IMR-90 (cell line): ENCODE measurements at regions not wholly inside any gene's neighbourhood (a gene's known extent, or its start where the extent isn't known, plus 50 kb on each side); places are given as distances from the start of the nearest gene placed in this dataset.

Source experiments
- ATAC-seq: fragments of 200-7000 bp; cut with Tn5 transposase; 2 replicates; pipeline ENCODE4 v1.9.1; 2020; ENCODE audit warnings: low read depth, mild to moderate bottlenecking, moderate library complexity
- BruUV-seq: library from RNA; stranded (reverse); fragments of 400-500 nt; replicated peaks from 2 replicates; lab custom pipeline; 2021; lab: Mats Ljungman, UMichigan
- CTCF ChIA-PET: fragments of 300-600 bp; formaldehyde crosslinking; extraction: SDS; loops from one replicate; lab custom pipeline; 2021; ENCODE audit warnings: antibody characterized with exemption; lab: Yijun Ruan, JAX
- POLR2A ChIA-PET: fragments of 300-600 bp; sonication (Branson Sonifier 250); formaldehyde crosslinking; loops from one replicate; lab custom pipeline; 2022; ENCODE audit warnings: antibody characterized with exemption; ENCODE audit not compliant: unreplicated experiment; lab: Charles Lee
- DNase-seq: peaks from one replicate; pipeline ENCODE4 v3.0.0; 2013
- H2AFZ ChIP-seq: replicated peaks from 2 replicates; pipeline ENCODE3; 2013; ENCODE audit warnings: low read length, mild to moderate bottlenecking; ENCODE audit not compliant: poor library complexity
- H2AK5ac ChIP-seq: 2 replicates; pipeline ENCODE4 v1.6.1; 2013; ENCODE audit warnings: low read depth, low read length, inconsistent platforms
- H2AK9ac ChIP-seq: replicated peaks from 2 replicates; pipeline ENCODE3; 2013; ENCODE audit warnings: mild to moderate bottlenecking, low read depth, low read length, moderate library complexity; ENCODE audit not compliant: poor library complexity
- H2BK120ac ChIP-seq: 2 replicates; pipeline ENCODE4 v1.6.1; 2013; ENCODE audit warnings: low read depth, low read length, inconsistent platforms
- H2BK15ac ChIP-seq: 3 replicates; pipeline ENCODE4 v1.6.1; 2013; ENCODE audit warnings: low read depth, low read length, inconsistent platforms
- H2BK20ac ChIP-seq: 2 replicates; pipeline ENCODE4 v1.6.1; 2013; ENCODE audit warnings: low read depth, mild to moderate bottlenecking, inconsistent platforms, low read length, moderate library complexity
- H2BK5ac ChIP-seq: 2 replicates; pipeline ENCODE4 v1.6.1; 2013; ENCODE audit warnings: mild to moderate bottlenecking, low read depth, low read length, inconsistent platforms; ENCODE audit not compliant: poor library complexity, severe bottlenecking
- H3K14ac ChIP-seq: replicated peaks from 2 replicates; pipeline ENCODE4 v1.6.1; 2013; ENCODE audit warnings: low read depth, low read length, inconsistent platforms
- H3K18ac ChIP-seq: 2 replicates; pipeline ENCODE4 v1.6.1; 2013; ENCODE audit warnings: low read depth, low read length, control low read depth
- H3K23ac ChIP-seq: 2 replicates; pipeline ENCODE4 v1.6.1; 2013; ENCODE audit warnings: low read depth, low read length, inconsistent platforms
- H3K27ac ChIP-seq: 2 replicates; pipeline ENCODE4 v1.5.1; 2013; ENCODE audit warnings: mild to moderate bottlenecking, control low read depth, low read length; ENCODE audit not compliant: insufficient read depth
- H3K27me3 ChIP-seq: 2 replicates; pipeline ENCODE4 v1.6.1; 2013; ENCODE audit warnings: low read length; ENCODE audit not compliant: control insufficient read depth, insufficient read depth
- H3K36me3 ChIP-seq: 2 replicates; pipeline ENCODE4 v1.6.1; 2013; ENCODE audit warnings: low read length, mixed read lengths; ENCODE audit not compliant: control insufficient read depth, insufficient read depth
- H3K4ac ChIP-seq: 2 replicates; pipeline ENCODE4 v1.6.1; 2013; ENCODE audit warnings: low read depth, low read length, inconsistent platforms
- H3K4me1 ChIP-seq: 2 replicates; pipeline ENCODE4 v1.6.1; 2013; ENCODE audit warnings: low read length, mixed read lengths; ENCODE audit not compliant: control insufficient read depth, insufficient read depth
- H3K4me2 ChIP-seq: 2 replicates; pipeline ENCODE4 v1.6.1; 2013; ENCODE audit warnings: low read depth, mild to moderate bottlenecking, control low read depth, low read length, moderate library complexity
- H3K4me3 ChIP-seq: 2 replicates; pipeline ENCODE4 v1.5.1; 2013; ENCODE audit warnings: low read depth, mild to moderate bottlenecking, control low read depth, low read length, moderate library complexity; ENCODE audit not compliant: insufficient read depth
- H3K56ac ChIP-seq: 2 replicates; pipeline ENCODE4 v1.6.1; 2013; ENCODE audit warnings: low read length, inconsistent platforms; ENCODE audit not compliant: insufficient read depth; ENCODE audit errors: extremely low read depth
- H3K79me1 ChIP-seq, 2 experiments: 2 replicates each; pipeline ENCODE4 v1.6.1; 2013; ENCODE audit warnings: low read length in 2 of 2, inconsistent platforms in 1 of 2, low read depth in 1 of 2
- H3K9ac ChIP-seq: 2 replicates; pipeline ENCODE4 v1.6.1; 2013; ENCODE audit warnings: low read depth, low read length, control low read depth
- H3K9me1 ChIP-seq: 2 replicates; pipeline ENCODE4 v1.6.1; 2013; ENCODE audit warnings: low read length, inconsistent platforms; ENCODE audit not compliant: insufficient read depth
- H3K9me3 ChIP-seq: 2 replicates; pipeline ENCODE4 v1.6.1; 2013; ENCODE audit warnings: low read length; ENCODE audit not compliant: control insufficient read depth, insufficient read depth
- H4K20me1 ChIP-seq: 2 replicates; pipeline ENCODE4 v1.6.1; 2013; ENCODE audit warnings: low read length, inconsistent platforms; ENCODE audit not compliant: insufficient read depth
- H4K5ac ChIP-seq: 2 replicates; pipeline ENCODE4 v1.6.1; 2013; ENCODE audit warnings: mild to moderate bottlenecking, low read depth, low read length, control low read depth
- H4K8ac ChIP-seq, 2 experiments: 2 replicates each; pipeline ENCODE4 v1.6.1; 2013; ENCODE audit warnings: low read depth in 2 of 2, low read length in 2 of 2, control low read depth in 1 of 2, inconsistent platforms in 1 of 2
- H4K91ac ChIP-seq: 2 replicates; pipeline ENCODE4 v1.6.1; 2013; ENCODE audit warnings: low read depth, low read length, inconsistent platforms; ENCODE audit not compliant: insufficient read depth
- BHLHE40 ChIP-seq: fragments of 150-350 bp; IDR thresholded peaks from 2 replicates; pipeline ENCODE4 v1.6.1; 2016; ENCODE audit warnings: mild to moderate bottlenecking, low read depth, low read length
- CEBPB ChIP-seq: IDR thresholded peaks from 2 replicates; pipeline ENCODE4 v1.6.1; 2012; ENCODE audit warnings: low read depth, low read length, improper control_type of control experiment
- CHD1 ChIP-seq: IDR thresholded peaks from 2 replicates; pipeline ENCODE4 v1.6.1; 2012; ENCODE audit warnings: low read depth, low read length, improper control_type of control experiment
- ELK1 ChIP-seq: fragments of 150-350 bp; IDR thresholded peaks from 2 replicates; pipeline ENCODE4 v1.6.1; 2016; ENCODE audit warnings: low read depth, mild to moderate bottlenecking, low read length, moderate library complexity, borderline replicate concordance
- FOS ChIP-seq: fragments of 150-350 bp; IDR thresholded peaks from 2 replicates; pipeline ENCODE4 v1.6.1; 2016; ENCODE audit warnings: low read depth, low read length
- MAFK ChIP-seq: IDR thresholded peaks from 2 replicates; pipeline ENCODE4 v1.6.1; 2012; ENCODE audit warnings: low read depth, low read length, improper control_type of control experiment
- MAZ ChIP-seq: IDR thresholded peaks from 2 replicates; pipeline ENCODE4 v1.6.1; 2012; ENCODE audit warnings: low read depth, mild to moderate bottlenecking, low read length, improper control_type of control experiment, moderate library complexity, borderline replicate concordance
- MXI1 ChIP-seq: IDR thresholded peaks from 2 replicates; pipeline ENCODE4 v1.6.1; 2012; ENCODE audit warnings: low read depth, mild to moderate bottlenecking, low read length, moderate library complexity, borderline replicate concordance
- NFE2L2 ChIP-seq: fragments of 150-350 bp; IDR thresholded peaks from 2 replicates; pipeline ENCODE4 v1.6.1; 2016; ENCODE audit warnings: low read depth, mild to moderate bottlenecking, low read length
- POLR2A ChIP-seq: IDR thresholded peaks from 2 replicates; pipeline ENCODE4 v1.6.1; 2012; ENCODE audit warnings: mild to moderate bottlenecking, low read depth, low read length
- RAD21 ChIP-seq: IDR thresholded peaks from 2 replicates; pipeline ENCODE4 v1.6.1; 2012; ENCODE audit warnings: low read length, improper control_type of control experiment
- RCOR1 ChIP-seq: IDR thresholded peaks from 2 replicates; pipeline ENCODE4 v1.6.1; 2012; ENCODE audit warnings: mild to moderate bottlenecking, low read length, improper control_type of control experiment; ENCODE audit not compliant: insufficient replicate concordance
- RFX5 ChIP-seq: IDR thresholded peaks from 2 replicates; pipeline ENCODE4 v1.8.0; 2012; ENCODE audit warnings: low read depth, mild to moderate bottlenecking, low read length, moderate library complexity
- SMC3 ChIP-seq: fragments of 150-350 bp; IDR thresholded peaks from 2 replicates; pipeline ENCODE4 v1.6.1; 2016; ENCODE audit warnings: low read depth, mild to moderate bottlenecking, antibody characterized with exemption, low read length, moderate library complexity
- WGBS, 2 experiments: methylation state at CpG; one replicate each; pipeline versions ENCODE4 v1.1.5 to v1.1.7; 2013; ENCODE audit warnings: missing lambda C conversion rate in 2 of 2; ENCODE audit not compliant: insufficient read length in 1 of 2; ENCODE audit errors: extremely low coverage in 2 of 2; 5-methylcytosine and 5-hydroxymethylcytosine counted together
- dilution Hi-C: fragments of 300-500 bp; cut with HindIII; formaldehyde crosslinking; loops from one replicate; pipeline ENCODE4 v1.14.3; 2018; ENCODE audit warnings: low sequenced_read_pairs; ENCODE audit not compliant: unreplicated experiment
- in situ Hi-C: fragments of 300-500 bp; cut with MboI; formaldehyde crosslinking; loops from 3 replicates; pipeline ENCODE4 v1.14.3; 2019; ENCODE audit warnings: low sequenced_read_pairs, inconsistent platforms, mixed read lengths
- intact Hi-C: fragments of 100-400 bp; cut with micrococcal nuclease; formaldehyde crosslinking; loops from 2 replicates; pipeline ENCODE4 v1.10.0; 2022
- TF ChIP-seq, protein P1 (sequence below): fragments of 150-350 bp; IDR thresholded peaks from 2 replicates; pipeline ENCODE4 v1.6.1; 2017; ENCODE audit warnings: mild to moderate bottlenecking, antibody characterized with exemption, low read length, low read depth
- TF ChIP-seq, protein P2 (sequence below): conservative IDR thresholded peaks from 2 replicates; pipeline ENCODE4 v1.5.1; 2012; ENCODE audit warnings: mild to moderate bottlenecking, low read depth, low read length, improper control_type of control experiment

DNA sequence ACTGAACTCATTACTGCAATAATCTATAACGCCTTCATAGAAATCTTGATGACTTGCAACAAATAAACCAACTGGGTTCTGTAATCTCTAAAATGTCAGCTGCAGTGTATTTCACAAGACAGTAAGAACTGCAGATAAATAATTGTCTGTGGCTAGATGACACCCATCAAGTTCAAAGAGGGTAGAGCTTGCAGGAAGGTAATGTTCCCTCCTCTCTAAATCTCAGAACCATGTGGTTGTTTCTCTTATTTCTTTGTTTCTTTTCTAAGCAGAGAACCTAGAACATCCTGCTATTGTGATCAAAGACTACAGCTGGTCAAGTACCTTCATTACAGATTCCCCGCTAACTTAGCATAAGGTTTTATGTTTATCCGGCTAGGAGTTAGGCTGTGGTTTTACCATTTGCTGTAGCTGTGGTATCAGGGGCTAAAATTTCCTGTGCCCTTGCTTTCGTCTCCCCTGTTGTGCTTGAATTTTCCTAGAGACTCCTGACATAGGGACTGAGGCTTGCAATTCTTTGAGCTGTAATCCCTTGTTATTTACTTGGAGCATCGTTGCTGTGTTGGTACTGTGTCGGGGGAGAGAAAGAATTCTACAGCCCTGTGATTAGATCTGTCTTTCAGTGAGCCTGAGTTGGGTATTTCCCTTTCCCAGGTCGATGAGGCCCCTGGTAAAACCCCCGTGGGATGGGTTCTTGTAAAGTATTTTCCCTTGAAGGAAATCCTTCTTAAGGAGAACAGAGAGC, 253.1 kb upstream of the BTG1 start:
- Histone ChIP-seq H2AFZ (no peak overlapping the region), H2BK120ac (no peak overlapping the region)
- no TSS peak for BruUV-seq

More for the DNA sequence above, 253.1 kb upstream of the BTG1 start:
- Histone ChIP-seq H3K4me1 (no peaks in the 10 kb centered on the region), H3K27ac (no peak overlapping the region), H2BK15ac (no peak overlapping the region), H4K91ac (no peak overlapping the region), H4K8ac (no peak overlapping the region), H3K23ac (no peak overlapping the region), H3K18ac (no peak overlapping the region), H3K27me3 (peaks cover 8% of the 10 kb centered on the region; the same call in 1 of the 2 replicates), H3K4me2 (no peak overlapping the region), H3K4ac (no peak overlapping the region), H2AK5ac (no peak overlapping the region), H3K4me3 (no peak overlapping the region), H3K56ac (no peak overlapping the region), H4K20me1 (no peaks in the 10 kb centered on the region), H4K5ac (no peak overlapping the region), H3K79me1 (no peaks in the 10 kb centered on the region), H3K9me1 (peaks cover 2% of the 10 kb centered on the region; the same call in 1 of the 2 replicates), H3K9me3 (peaks cover 4% of the 10 kb centered on the region; the same call in 1 of the 2 replicates), H2BK20ac (no peak overlapping the region), H3K14ac (no peak overlapping the region), H3K36me3 (no peaks in the 10 kb centered on the region), H2BK5ac (no peak overlapping the region), H2AK9ac (no peak overlapping the region), H3K9ac (no peak overlapping the region)
- in situ Hi-C loops = no loop called here
- no peak for DNase-seq
- TF ChIP-seq RAD21 = no peak
- TF ChIP-seq RFX5 = no peak
- TF ChIP-seq, protein P1, sequence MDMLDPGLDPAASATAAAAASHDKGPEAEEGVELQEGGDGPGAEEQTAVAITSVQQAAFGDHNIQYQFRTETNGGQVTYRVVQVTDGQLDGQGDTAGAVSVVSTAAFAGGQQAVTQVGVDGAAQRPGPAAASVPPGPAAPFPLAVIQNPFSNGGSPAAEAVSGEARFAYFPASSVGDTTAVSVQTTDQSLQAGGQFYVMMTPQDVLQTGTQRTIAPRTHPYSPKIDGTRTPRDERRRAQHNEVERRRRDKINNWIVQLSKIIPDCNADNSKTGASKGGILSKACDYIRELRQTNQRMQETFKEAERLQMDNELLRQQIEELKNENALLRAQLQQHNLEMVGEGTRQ = no peak
- TF ChIP-seq BHLHE40 = no peak
- TF ChIP-seq NFE2L2 = no peak
- no peak for TF ChIP-seq MXI1
- no peak for TF ChIP-seq FOS
- TF ChIP-seq ELK1 = no peak
- TF ChIP-seq MAZ = no peak
- TF ChIP-seq CEBPB = no peak
- TF ChIP-seq, protein P2, sequence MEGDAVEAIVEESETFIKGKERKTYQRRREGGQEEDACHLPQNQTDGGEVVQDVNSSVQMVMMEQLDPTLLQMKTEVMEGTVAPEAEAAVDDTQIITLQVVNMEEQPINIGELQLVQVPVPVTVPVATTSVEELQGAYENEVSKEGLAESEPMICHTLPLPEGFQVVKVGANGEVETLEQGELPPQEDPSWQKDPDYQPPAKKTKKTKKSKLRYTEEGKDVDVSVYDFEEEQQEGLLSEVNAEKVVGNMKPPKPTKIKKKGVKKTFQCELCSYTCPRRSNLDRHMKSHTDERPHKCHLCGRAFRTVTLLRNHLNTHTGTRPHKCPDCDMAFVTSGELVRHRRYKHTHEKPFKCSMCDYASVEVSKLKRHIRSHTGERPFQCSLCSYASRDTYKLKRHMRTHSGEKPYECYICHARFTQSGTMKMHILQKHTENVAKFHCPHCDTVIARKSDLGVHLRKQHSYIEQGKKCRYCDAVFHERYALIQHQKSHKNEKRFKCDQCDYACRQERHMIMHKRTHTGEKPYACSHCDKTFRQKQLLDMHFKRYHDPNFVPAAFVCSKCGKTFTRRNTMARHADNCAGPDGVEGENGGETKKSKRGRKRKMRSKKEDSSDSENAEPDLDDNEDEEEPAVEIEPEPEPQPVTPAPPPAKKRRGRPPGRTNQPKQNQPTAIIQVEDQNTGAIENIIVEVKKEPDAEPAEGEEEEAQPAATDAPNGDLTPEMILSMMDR = no peak
- TF ChIP-seq SMC3 = no peak
- TF ChIP-seq POLR2A = no peak
- no peak for TF ChIP-seq RCOR1
- TF ChIP-seq CHD1 = no peak
- TF ChIP-seq MAFK = no peak
- WGBS, 2 experiments = no CpG with 5 or more reads among the region's 8 CpGs
- dilution Hi-C loops = no loop called here
- ChIA-PET POLR2A (no interaction called here), CTCF (interaction anchor here (0.6 to 1.2 kb wide), 2 partner anchors 10 to 186 kb away, joined by 3 read pairs; no protein-coding TSS in a partner anchor)
- intact Hi-C loops = no loop called here
- no peak for ATAC-seq
